ENCODE measurements at regions not wholly inside any gene's neighbourhood (a gene's known extent, or its start where the extent isn't known, plus 50 kb on each side); places are given as distances from the start of the nearest gene placed in this dataset.

- Histone ChIP-seq H4K20me1 (ENCODE audit: insufficient read depth) (no peaks in the 10 kb centered on the region), H3K9me2 (ENCODE audit: insufficient read depth) (no peaks in the 10 kb centered on the region), H3K27ac (ENCODE audit: low read depth, low read length) (no peak overlapping the region), H3K27me3 (ENCODE audit: insufficient read depth, low read length) (0 out of 2 replicates have a peak, but pooled peaks cover 5% of the 10 kb centered on the region), H3K9me3 (ENCODE audit: control insufficient read depth in 1 of 2, insufficient read depth in 1 of 2, low read depth in 1 of 2, low read length in 2 of 2) (no peaks in the 10 kb centered on the region), H3K4me2 (ENCODE audit: low read length) (peak overlapping the region; percentile 23; the same call in 1 of the 2 replicates), H3K79me2 (ENCODE audit: insufficient read depth, low read length) (no peaks in the 10 kb centered on the region), H3K36me3 (ENCODE audit: control insufficient read depth in 1 of 2, insufficient read depth in 2 of 2, low read length in 2 of 2) (no peaks in the 10 kb centered on the region), H3K4me3 (replicated peaks in 1 of 2; ENCODE audit: low read depth in 1 of 2, low read length in 2 of 2) (no peak overlapping the region), H3K4me1 (ENCODE audit: control insufficient read depth in 1 of 2, insufficient read depth in 2 of 2, low read length in 2 of 2) (peaks cover 16 to 19% of the 10 kb centered on the region in 2 experiments; a peak in 3 of 4 replicates), H2AFZ (ENCODE audit: low read depth, low read length, poor library complexity, severe bottlenecking) (peak overlapping the region; percentile 69), H3K9ac (ENCODE audit: low read length) (no peak overlapping the region)
- ChIA-PET POLR2A (no interaction called here), CTCF (no interaction called here), RAD21 (ENCODE audit: low non-redundant PET in 1 of 2, low total read pairs in 2 of 2, uncharacterized antibody in 2 of 2, unreplicated experiment in 2 of 2) (no interaction called here)
- no TSS peak for BruUV-seq (replicated peaks)
- DNase-seq (ENCODE audit: low read depth, low spot score) (peak; percentile 27), ATAC-seq (peak; percentile 84)
- TF ChIP-seq YY1 (IDR thresholded peaks at IDR 0.05; ENCODE audit: extremely low read depth, insufficient replicate concordance, low read depth, low read length): no peak
- TF ChIP-seq EZH2 (IDR thresholded peaks at IDR 0.05): no peak
- no peak for TF ChIP-seq SIN3A (IDR thresholded peaks at IDR 0.05; ENCODE audit: low read depth)
- 0 out of 2 replicates have a peak, but pooled peaks have one; percentile 31 for TF ChIP-seq EGR1 (IDR thresholded peaks at IDR 0.05; ENCODE audit: low read depth)
- no peak for TF ChIP-seq MAX (IDR thresholded peaks at IDR 0.05)
- no peak for TF ChIP-seq TCF7L2 (IDR thresholded peaks at IDR 0.05; ENCODE audit: borderline replicate concordance, extremely low read depth, insufficient read depth, insufficient read length)
- TF ChIP-seq RAD21 (IDR thresholded peaks at IDR 0.05; ENCODE audit: low read depth): peak; percentile 56
- TF ChIP-seq CBX3 (IDR thresholded peaks at IDR 0.05; ENCODE audit: low read depth): no peak
- TF ChIP-seq SP1 (IDR thresholded peaks at IDR 0.05; ENCODE audit: low read depth): no peak
- TF ChIP-seq CTCF (IDR thresholded peaks at IDR 0.05 in 2 of 3, conservative IDR thresholded peaks at IDR 0.05 in 1 of 3; ENCODE audit: borderline replicate concordance in 1 of 3, insufficient read depth in 1 of 3, low read depth in 2 of 3, low read length in 2 of 3): peak; percentile 41 to 94 (median 93); a peak in 5 of 6 replicates
- TF ChIP-seq EZH2phosphoT487 (IDR thresholded peaks at IDR 0.05; ENCODE audit: borderline replicate concordance): no peak
- TF ChIP-seq ZNF274 (IDR thresholded peaks at IDR 0.05; ENCODE audit: low read depth, low read length): no peak
- no peak for TF ChIP-seq CEBPB (IDR thresholded peaks at IDR 0.05; ENCODE audit: low read depth)
- no peak for TF ChIP-seq ATF3 (IDR thresholded peaks at IDR 0.05)
- intact Hi-C loops (cut with micrococcal nuclease): loop anchor here (2.0 to 5.0 kb wide), 3 partner anchors 387 to 570 kb away; no protein-coding TSS in a partner anchor
Observed at GRCh38 chr9:119961774-119962424, 592.7 kb upstream of the BRINP1 start.

Data from HCT116 (cell line).